HFFc6 (cell line): ENCODE measurements at regions not wholly inside any gene's neighbourhood (a gene's known extent, or its start where the extent isn't known, plus 50 kb on each side); places are given as distances from the start of the nearest gene placed in this dataset.

Experiments used
- DNase-seq: peaks from one replicate; pipeline ENCODE4 v3.0.0-alpha.2; 2018
- H3K27ac Mint-ChIP-seq: 2 replicates; pipeline ENCODE4 v1.8.0; 2020; ENCODE audit warnings: mild to moderate bottlenecking, mixed read lengths
- H3K27me3 Mint-ChIP-seq: 2 replicates; pipeline ENCODE4 v1.8.0; 2021; ENCODE audit warnings: mild to moderate bottlenecking, moderate library complexity, mixed read lengths; ENCODE audit not compliant: insufficient read depth
- H3K36me3 Mint-ChIP-seq: 2 replicates; pipeline ENCODE4 v1.8.0; 2021; ENCODE audit warnings: low read depth, mixed read lengths
- H3K4me1 Mint-ChIP-seq: 2 replicates; pipeline ENCODE4 v1.8.0; 2020; ENCODE audit warnings: low read depth, mixed read lengths
- H3K4me3 Mint-ChIP-seq: 2 replicates; pipeline ENCODE4 v1.8.0; 2020; ENCODE audit warnings: mild to moderate bottlenecking, moderate library complexity, mixed read lengths
- H3K9me3 Mint-ChIP-seq: 2 replicates; pipeline ENCODE4 v1.8.0; 2020; ENCODE audit warnings: mild to moderate bottlenecking, mixed read lengths
- CTCF ChIP-seq: fragments of 200-600 bp; sonication (generic); IDR thresholded peaks from 2 replicates; pipeline ENCODE4 v1.5.0; 2021; ENCODE audit warnings: antibody characterized with exemption, mild to moderate bottlenecking

DNA sequence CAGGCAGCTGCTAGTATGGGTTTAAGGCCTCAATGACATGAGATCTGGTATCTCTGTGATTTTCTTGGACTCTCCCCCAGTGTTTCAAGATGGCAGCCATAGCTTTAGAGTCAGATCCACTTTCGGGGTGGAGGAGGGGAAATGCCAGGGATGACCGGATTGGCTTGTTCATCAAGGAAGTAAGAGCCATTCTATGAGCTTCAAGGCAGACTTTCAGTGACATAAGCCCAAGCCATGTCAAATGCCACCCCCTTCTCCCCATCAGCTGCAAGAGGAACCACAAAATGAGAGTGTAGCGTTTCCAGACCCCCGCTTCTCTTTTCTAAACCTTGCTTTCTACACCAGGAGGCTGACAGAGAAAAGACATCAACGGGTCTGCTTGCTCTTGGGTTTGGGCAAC is 271.8 kb downstream of the PSAT1 start:
- H3K36me3 Mint-ChIP-seq, result no peaks in the 10 kb centered on the region
- H3K27me3 Mint-ChIP-seq, result no peaks in the 10 kb centered on the region; the same call in none of the 2 replicates
- no peak for TF ChIP-seq CTCF
- no peaks in the 10 kb centered on the region for H3K9me3 Mint-ChIP-seq
- H3K4me3 Mint-ChIP-seq, result no peak overlapping the region
- no peak overlapping the region for H3K27ac Mint-ChIP-seq
- DNase-seq, result no peak
- peaks cover 28% of the 10 kb centered on the region for H3K4me1 Mint-ChIP-seq

DNA sequence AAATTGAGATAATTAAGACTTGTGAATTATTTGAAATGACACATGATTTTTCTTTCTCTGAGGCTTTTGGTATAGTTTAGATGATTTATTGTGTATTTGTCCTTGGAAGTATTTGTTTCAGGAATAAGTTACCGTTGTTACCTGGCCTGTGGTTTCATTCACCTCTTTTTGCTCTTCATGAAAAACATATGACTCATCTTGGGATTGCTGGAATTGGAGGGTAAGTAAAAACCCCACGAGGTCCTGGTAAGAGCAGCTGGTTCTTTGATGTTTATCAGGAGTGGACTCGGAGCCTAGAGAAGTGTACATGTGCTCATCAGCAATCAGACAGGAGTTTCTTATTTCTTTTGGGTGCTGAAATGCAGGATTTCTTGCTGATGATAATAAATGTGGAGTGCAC is 275.3 kb downstream of the PSAT1 start:
- H3K27ac Mint-ChIP-seq, result no peak overlapping the region
- no peaks in the 10 kb centered on the region for H3K9me3 Mint-ChIP-seq
- no peak for TF ChIP-seq CTCF
- no peaks in the 10 kb centered on the region; the same call in 1 of the 2 replicates for H3K36me3 Mint-ChIP-seq
- DNase-seq, result no peak
- H3K4me3 Mint-ChIP-seq, result no peak overlapping the region
- H3K27me3 Mint-ChIP-seq, result no peaks in the 10 kb centered on the region; the same call in none of the 2 replicates
- peaks cover 31% of the 10 kb centered on the region for H3K4me1 Mint-ChIP-seq

GRCh38 chr9:78573205-78573604 is 276.3 kb downstream of the PSAT1 start:
- H3K4me3 Mint-ChIP-seq, result no peak overlapping the region
- H3K27me3 Mint-ChIP-seq, result no peaks in the 10 kb centered on the region; the same call in 1 of the 2 replicates
- peaks cover 22% of the 10 kb centered on the region for H3K4me1 Mint-ChIP-seq
- no peaks in the 10 kb centered on the region; the same call in 1 of the 2 replicates for H3K36me3 Mint-ChIP-seq
- no peak for DNase-seq
- no peak for TF ChIP-seq CTCF
- no peak overlapping the region for H3K27ac Mint-ChIP-seq
- H3K9me3 Mint-ChIP-seq, result no peaks in the 10 kb centered on the region

DNA sequence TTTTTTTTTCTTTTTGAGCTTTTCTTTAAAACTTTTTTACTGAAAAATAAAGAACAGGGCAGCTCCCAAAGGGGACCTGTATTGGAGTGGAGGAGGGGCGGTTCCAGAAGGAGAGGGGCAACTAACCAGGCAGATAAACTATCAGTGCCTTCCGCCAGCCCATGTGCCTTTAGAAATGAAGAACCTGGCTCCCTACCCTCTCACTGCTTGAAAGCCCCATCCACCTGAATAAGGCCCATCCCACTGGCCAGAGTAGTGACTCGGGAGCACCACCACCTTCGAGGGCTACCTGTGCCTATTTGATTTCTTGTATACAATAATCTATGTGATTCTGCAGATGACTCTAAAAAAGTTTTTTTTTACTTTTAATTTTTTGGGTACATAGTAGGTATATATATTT is 276.7 kb downstream of the PSAT1 start:
- no peak overlapping the region for H3K4me3 Mint-ChIP-seq
- H3K27me3 Mint-ChIP-seq, result no peaks in the 10 kb centered on the region; the same call in 1 of the 2 replicates
- H3K4me1 Mint-ChIP-seq, result peaks cover 24% of the 10 kb centered on the region
- TF ChIP-seq CTCF, result no peak
- H3K27ac Mint-ChIP-seq, result no peak overlapping the region
- no peaks in the 10 kb centered on the region for H3K9me3 Mint-ChIP-seq
- no peaks in the 10 kb centered on the region; the same call in 1 of the 2 replicates for H3K36me3 Mint-ChIP-seq
- no peak for DNase-seq

DNA sequence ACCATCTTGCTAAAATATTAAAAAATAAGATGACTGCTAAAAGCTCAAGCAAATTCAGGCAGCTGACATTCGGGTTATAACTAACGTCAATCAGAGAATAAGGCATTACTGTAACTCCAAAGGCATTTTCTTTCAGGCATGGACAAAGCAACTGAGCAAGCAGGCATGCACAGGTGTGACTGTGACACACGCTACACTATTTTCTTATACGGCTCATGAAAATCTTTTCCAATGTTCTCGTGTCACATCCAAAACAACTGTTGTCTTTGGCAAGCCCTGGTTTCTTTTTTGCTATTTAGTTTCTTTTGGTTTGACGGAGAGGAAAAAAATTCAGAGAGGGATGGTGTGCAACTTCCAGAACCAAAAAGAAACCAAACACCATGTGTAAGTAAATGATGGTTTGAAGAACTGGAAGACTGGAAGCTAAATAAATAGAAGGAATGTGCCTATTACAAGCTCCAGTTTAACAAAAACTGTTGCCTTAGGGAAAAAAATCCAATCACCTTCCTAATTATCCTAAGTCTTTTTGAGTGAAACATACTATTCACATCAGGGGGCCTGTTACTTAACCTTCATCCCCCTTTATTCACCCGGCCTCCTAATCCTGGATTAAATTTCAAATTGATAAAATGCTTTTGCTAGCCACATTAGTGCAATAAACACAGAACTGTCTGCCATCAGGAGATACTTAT is 277.6 kb downstream of the PSAT1 start:
- no peaks in the 10 kb centered on the region; the same call in 1 of the 2 replicates for H3K27me3 Mint-ChIP-seq
- peaks cover 29% of the 10 kb centered on the region for H3K4me1 Mint-ChIP-seq
- H3K9me3 Mint-ChIP-seq, result no peaks in the 10 kb centered on the region
- no peak for DNase-seq
- H3K4me3 Mint-ChIP-seq, result no peak overlapping the region
- H3K27ac Mint-ChIP-seq, result no peak overlapping the region
- no peak for TF ChIP-seq CTCF
- no peaks in the 10 kb centered on the region; the same call in 1 of the 2 replicates for H3K36me3 Mint-ChIP-seq
